Heart left ventricle (tissue), 13 donors: ENCODE measurements at regions not wholly inside any gene's neighbourhood (a gene's known extent, or its start where the extent isn't known, plus 50 kb on each side); places are given as distances from the start of the nearest gene placed in this dataset.

ENCODE experiments used
- POLR2A ChIP-seq, 2 donors: fragments of 450-650 bp; IDR thresholded peaks; one replicate each; pipeline ENCODE4 v1.6.1; 2017; ENCODE audit warnings: antibody characterized with exemption in 2 of 2, mild to moderate bottlenecking in 2 of 2, moderate library complexity in 2 of 2
- TF ChIP-seq, protein P1 (sequence below), 12 donors: fragments of 200-600 bp; sonication (generic) in 4 of 12; IDR thresholded peaks; one replicate each; pipeline versions ENCODE4 v1.5.0 to v1.8.0; 2018 to 2022; ENCODE audit warnings: antibody characterized with exemption in 12 of 12, mild to moderate bottlenecking in 5 of 12
- donor health status: ischemic (EF 13 %, LVEDD 7.1; RV severe dilation, severe dysfunction).
- donor health status: DM: no; HTN: yes; CAD: no.
- donor health status: DM: no; HTN: no; CAD: no.
- donor health status: ischemic (EF 25% LVEDD 6.9; RV normal size, moderate dysfunction).
- donor health status: ischemic (EF 25% LVEDD 5.7; RV mildly dilated, moderate dysfunction).
- donor health status: ischemic (EF 35%, LVEDD 5.7; RV mildly dilated, moderate dysfunction).
- donor health status: nonischemic (EF 11% LVEDD 7.7; RV severe dilation, severe dysfunction).
- donor health status: DM: yes; HTN: yes; CAD: no.
- donor health status: PGD.
- donor health status: ischemic (EF 29% LVEDD 5.4; RV normal size, mild dysfunction).
- donor health status: nonischemic (EF 23%, LVEDD 6.1; RV moderate dilation, normal function).

DNA sequence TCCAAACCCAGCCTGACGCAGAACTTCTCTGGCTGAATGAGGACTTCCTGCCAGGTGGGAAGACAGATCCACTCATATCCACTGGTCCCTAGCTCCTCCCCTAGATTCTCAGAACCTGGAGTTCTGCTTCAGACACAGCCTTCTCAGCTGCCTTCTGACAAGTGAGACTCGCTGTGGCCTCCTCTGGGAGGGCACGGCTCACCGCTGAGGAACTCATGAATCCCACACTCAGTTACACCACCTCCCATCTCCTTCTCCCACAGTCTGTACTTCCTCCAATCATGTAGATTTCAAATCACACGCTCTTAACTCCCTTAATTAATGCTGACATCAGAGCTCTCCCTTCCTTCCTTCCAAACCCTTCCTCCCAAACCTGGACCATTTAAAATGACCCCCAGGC, 86.4 kb upstream of the TMEM45B start:
- TF ChIP-seq, protein P1, sequence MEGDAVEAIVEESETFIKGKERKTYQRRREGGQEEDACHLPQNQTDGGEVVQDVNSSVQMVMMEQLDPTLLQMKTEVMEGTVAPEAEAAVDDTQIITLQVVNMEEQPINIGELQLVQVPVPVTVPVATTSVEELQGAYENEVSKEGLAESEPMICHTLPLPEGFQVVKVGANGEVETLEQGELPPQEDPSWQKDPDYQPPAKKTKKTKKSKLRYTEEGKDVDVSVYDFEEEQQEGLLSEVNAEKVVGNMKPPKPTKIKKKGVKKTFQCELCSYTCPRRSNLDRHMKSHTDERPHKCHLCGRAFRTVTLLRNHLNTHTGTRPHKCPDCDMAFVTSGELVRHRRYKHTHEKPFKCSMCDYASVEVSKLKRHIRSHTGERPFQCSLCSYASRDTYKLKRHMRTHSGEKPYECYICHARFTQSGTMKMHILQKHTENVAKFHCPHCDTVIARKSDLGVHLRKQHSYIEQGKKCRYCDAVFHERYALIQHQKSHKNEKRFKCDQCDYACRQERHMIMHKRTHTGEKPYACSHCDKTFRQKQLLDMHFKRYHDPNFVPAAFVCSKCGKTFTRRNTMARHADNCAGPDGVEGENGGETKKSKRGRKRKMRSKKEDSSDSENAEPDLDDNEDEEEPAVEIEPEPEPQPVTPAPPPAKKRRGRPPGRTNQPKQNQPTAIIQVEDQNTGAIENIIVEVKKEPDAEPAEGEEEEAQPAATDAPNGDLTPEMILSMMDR (IDR thresholded peaks at IDR 0.05), result no peak
- no peak for TF ChIP-seq POLR2A (IDR thresholded peaks at IDR 0.05)
